NCI-H510A (cell line): ENCODE measurements at regions not wholly inside any gene's neighbourhood (a gene's known extent, or its start where the extent isn't known, plus 50 kb on each side); places are given as distances from the start of the nearest gene placed in this dataset.

Experiments used
- DNase-seq: peaks from one replicate; lab custom pipeline; 2025; lab: John Stamatoyannopoulos, UW

GRCh38 chr11:80162387-80162786 lies 721.6 kb upstream of the TENM4 start:
- DNase-seq: no peak

GRCh38 chr11:80157447-80157846 lies 716.6 kb upstream of the TENM4 start:
- no peak for DNase-seq

- no peak for DNase-seq
These were observed 715.2 kb upstream of the TENM4 start for GRCh38 chr11:80156062-80156461.

DNA sequence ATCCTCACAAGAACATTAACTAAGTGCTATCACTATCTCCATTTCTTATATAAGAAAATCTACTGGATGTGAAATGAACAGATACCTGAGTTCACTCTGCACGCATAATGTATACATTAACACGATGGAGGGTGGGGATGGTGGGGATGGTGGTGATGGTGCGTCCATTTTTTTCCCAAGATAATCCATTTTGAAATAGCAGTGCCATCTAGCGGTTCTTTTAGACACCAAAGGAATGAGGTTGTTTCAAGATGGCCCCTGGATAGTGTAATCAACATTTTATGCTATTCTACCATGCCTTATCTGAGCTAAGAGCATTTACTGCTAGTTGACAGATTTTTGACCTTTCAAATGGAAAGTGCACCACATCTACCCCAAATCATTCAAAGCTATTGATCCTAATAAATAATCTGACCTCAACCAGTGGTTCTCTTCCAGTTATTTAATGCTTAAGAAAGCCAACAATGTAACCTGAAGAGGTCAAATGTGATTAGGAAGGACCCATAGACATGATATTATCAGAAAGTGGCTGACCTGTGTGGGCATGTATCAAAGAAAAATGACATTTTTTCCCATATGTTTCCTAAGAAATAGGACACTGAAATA lies 714.7 kb upstream of the TENM4 start:
- peak; percentile 2 for DNase-seq

DNA sequence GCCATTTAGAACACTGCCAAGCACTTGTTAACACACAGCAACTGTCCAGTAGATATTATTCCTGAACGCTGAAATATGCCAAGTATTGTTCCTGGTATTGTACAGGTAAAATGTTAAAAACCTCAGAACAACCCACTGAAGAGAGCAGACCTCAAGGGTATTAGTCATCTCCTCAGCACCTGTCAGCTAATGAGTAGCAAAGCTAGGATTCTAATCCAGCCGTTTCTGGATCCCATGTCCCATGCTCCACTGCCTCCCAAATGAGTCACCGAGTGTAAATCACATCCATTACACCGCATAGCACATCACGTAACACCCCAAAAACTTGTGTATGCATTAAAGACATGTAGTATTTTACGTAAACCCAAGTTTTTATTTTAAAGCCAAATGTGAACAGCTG lies 705.4 kb upstream of the TENM4 start:
- DNase-seq: no peak

GRCh38 chr11:80144897-80145594 lies 704.2 kb upstream of the TENM4 start:
- DNase-seq: no peak

- DNase-seq: no peak
These were observed 696.2 kb upstream of the TENM4 start for GRCh38 chr11:80136991-80137390.

GRCh38 chr11:80129396-80129795 lies 688.6 kb upstream of the TENM4 start:
- DNase-seq: no peak

- DNase-seq: no peak
These were observed 681.4 kb upstream of the TENM4 start for GRCh38 chr11:80122211-80122610.

DNA sequence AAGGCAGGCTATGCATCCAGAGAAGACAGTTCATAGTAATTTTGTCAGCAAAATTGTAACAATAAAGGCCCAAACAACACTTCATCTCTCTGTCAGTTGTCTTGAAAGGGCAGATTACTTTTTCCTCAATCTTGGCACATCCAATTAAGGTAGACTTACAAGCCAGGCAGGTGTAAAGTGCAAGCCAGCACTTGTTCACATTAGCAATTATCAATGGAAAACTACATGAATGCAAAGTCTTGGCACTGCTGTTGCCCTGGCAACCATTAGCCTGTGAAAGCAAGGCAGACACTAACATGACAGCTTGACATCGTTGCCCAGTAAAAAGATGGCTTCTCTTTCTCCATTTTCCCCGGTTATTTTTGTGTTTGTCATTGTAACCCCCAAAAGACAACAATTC lies 677.2 kb upstream of the TENM4 start:
- DNase-seq: no peak

GRCh38 chr11:80116796-80117195 lies 676.0 kb upstream of the TENM4 start:
- DNase-seq: no peak

DNA sequence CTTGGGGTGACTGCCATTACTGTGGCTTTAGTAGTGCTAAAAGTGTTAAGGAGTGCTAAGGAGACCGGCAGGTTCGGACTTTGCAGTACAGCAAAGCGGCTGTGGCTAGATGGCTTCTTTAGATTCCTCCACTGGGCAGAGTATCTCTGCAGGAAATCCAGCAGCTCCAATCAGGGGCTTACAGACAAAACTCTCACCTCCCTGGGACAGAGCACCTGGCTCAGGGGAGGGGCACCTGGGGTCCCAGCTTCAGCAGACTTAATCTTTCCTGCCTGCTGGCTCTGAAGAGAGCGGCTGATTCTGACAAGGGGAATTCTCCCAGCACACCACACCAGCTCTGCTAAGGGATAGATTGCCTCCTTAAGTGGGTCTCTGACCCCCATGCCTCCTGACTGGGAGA lies 668.8 kb upstream of the TENM4 start:
- DNase-seq: no peak

- no peak for DNase-seq
These were observed 668.2 kb upstream of the TENM4 start for GRCh38 chr11:80109031-80109430.

GRCh38 chr11:80107415-80107814 lies 666.6 kb upstream of the TENM4 start:
- DNase-seq: no peak

DNA sequence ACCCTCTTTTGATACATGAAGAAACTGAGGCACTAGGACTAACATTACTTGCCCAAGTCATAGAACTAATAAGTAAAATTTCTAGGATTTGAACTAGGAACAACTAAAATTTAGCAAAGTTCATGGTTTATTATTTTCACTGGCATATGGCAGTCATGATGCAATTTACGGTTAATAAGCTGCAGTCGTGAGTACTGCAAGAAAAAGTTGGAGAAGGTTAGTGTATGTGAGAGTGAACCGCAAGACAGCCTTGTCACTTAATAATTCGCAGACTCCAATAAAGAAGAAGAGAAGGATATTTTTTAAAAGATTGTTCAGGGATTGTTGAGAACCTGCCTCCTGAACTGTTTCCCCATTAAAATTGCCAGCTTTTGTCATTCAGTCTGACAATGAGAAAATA lies 663.4 kb upstream of the TENM4 start:
- DNase-seq: no peak

GRCh38 chr11:80103142-80103859 lies 662.5 kb upstream of the TENM4 start:
- no peak for DNase-seq

DNA sequence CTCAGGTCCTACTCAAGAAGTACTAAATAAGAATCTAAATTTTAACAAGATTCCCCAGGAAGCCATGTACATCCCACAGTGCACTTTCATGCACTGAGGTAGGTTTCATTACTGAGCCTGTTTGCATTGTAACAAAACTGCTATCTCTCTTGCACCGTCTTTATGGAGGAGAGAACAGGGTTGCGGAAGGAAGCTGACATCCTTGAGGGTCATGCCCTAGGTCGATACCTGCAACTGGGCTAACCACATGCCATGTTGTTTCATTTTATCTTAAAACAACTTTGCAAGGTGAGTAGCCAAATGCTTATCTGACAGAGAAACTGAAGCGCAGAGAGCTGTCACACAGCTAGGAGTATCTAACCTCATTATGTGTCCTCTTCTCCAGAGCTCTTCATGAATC lies 656.3 kb upstream of the TENM4 start:
- DNase-seq: no peak

DNA sequence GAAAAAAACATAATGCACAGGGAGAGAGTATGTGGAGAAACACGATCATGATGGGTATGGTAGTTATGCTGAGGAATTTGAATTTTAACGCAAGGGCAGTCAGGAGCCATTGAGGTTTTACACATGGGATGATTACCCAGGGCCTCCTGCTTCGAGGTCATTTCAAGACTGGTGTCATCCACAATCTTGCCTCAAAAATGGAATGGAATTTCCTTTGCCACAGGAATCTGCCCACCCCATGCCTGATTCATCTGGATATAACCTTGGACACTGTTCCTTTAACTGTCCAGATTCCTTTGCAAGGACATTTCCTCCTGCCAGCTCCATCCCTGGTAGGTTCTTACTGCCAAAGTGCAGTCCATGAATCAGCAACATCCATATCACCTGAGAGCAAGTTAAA lies 655.9 kb upstream of the TENM4 start:
- no peak for DNase-seq

DNA sequence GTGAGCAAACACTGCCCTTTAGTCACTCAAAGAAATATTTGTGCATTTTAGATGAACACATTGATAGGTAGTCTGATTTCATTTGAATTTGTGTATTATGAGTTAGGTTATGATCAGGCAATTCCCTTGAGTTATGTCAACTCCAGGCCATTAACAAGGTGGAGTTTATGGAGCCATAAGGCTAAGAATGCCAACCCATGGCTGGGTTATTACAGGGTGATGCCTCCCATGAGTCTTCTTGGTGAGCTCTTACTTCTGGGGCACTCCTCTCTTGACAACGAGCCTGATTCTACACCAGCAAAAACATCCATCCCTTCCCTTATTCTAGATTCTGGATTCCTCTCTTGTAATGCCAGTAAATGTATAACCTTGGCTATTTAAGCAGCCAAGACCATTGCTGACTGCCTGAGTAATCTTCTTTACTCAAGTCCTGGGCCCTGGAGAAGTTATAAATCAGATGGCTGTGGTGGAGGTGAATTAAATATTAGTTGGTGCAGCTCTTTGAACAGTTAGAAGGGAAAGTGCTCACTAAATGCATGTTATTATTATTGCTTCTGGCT lies 645.7 kb upstream of the TENM4 start:
- no peak for DNase-seq

DNA sequence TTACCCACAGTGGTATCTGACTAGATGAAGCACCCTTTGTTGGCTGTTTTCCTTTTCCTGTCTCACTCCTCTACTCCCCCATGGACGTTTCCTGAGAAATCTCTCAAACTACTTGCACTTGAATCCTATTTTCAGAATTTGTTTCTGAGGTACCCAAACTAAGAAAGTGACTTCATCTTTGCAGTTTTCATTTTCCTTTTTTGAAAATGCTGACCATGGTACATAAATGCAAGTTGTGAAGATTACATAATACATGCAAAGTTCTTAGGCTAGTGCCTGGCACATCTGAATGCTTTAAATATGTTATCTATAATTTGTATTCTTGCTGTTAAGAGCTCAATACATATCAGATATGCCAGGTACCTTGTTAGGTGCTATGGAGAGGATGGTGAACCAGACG lies 644.7 kb upstream of the TENM4 start:
- DNase-seq: no peak

DNA sequence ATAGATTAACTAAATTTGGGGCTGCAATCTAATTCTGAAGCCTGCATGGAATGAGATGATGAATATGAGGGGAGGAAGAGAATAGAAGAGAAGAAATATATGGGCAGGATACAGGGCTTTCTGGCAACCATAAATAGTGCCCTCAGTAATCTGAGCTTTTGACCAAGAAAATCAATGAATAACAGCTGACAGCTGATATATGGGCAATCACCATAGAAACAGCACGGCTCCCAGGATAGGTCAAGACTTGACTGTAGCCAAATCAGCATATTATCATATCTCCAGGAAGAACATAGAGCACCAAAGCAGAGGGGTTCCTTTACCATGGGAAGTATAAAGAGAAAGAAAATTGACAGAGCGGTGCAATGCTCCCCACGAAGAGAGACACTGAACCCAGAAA lies 643.8 kb upstream of the TENM4 start:
- no peak for DNase-seq

GRCh38 chr11:80083531-80083951 lies 642.7 kb upstream of the TENM4 start:
- DNase-seq: no peak

- no peak for DNase-seq
These were observed 641.6 kb upstream of the TENM4 start for GRCh38 chr11:80082406-80082805.
